MCF 10A (cell line): ENCODE measurements at regions not wholly inside any gene's neighbourhood (a gene's known extent, or its start where the extent isn't known, plus 50 kb on each side); places are given as distances from the start of the nearest gene placed in this dataset.

Experiments used
- BruUV-seq: library from RNA; stranded (reverse); fragments of 400-500 nt; replicated peaks from 2 replicates; lab custom pipeline; 2021; lab: Mats Ljungman, UMichigan
- CTCF ChIA-PET: fragments of 300-600 bp; sonication (Branson Sonifier 250); formaldehyde crosslinking; extraction: SDS; loops from one replicate; lab custom pipeline; 2021; ENCODE audit warnings: antibody characterized with exemption, inconsistent platforms; lab: Yijun Ruan, JAX
- POLR2A ChIA-PET: fragments of 300-600, 350-650 bp; sonication (Branson Sonifier 250); formaldehyde crosslinking; extraction: SDS; loops from one replicate; lab custom pipeline; 2020; ENCODE audit warnings: antibody characterized with exemption, inconsistent platforms; lab: Yijun Ruan, JAX
- DNase-seq: peaks from one replicate; pipeline ENCODE4 v3.0.0-alpha.2; 2018; ENCODE audit not compliant: unreplicated experiment
- H3K27ac Mint-ChIP-seq: one replicate; pipeline ENCODE4 v1.8.0; 2022; ENCODE audit warnings: mild to moderate bottlenecking, low read depth, mixed read lengths; ENCODE audit not compliant: unreplicated experiment
- H3K27me3 Mint-ChIP-seq: one replicate; pipeline ENCODE4 v1.8.0; 2022; ENCODE audit warnings: mixed read lengths; ENCODE audit not compliant: insufficient read depth, unreplicated experiment
- H3K36me3 Mint-ChIP-seq: one replicate; pipeline ENCODE4 v1.8.0; 2022; ENCODE audit warnings: mild to moderate bottlenecking, moderate library complexity, mixed read lengths; ENCODE audit not compliant: insufficient read depth, unreplicated experiment
- H3K4me1 Mint-ChIP-seq: one replicate; pipeline ENCODE4 v1.8.0; 2022; ENCODE audit warnings: mixed read lengths; ENCODE audit not compliant: insufficient read depth, unreplicated experiment
- H3K4me3 Mint-ChIP-seq: one replicate; pipeline ENCODE4 v1.8.0; 2022; ENCODE audit warnings: mild to moderate bottlenecking, moderate library complexity, mixed read lengths; ENCODE audit not compliant: unreplicated experiment
- H3K9me3 Mint-ChIP-seq: one replicate; pipeline ENCODE4 v1.8.0; 2022; ENCODE audit warnings: mixed read lengths; ENCODE audit not compliant: unreplicated experiment
- CTCF ChIP-seq: fragments of 200-600 bp; IDR thresholded peaks from one replicate; pipeline ENCODE4 v1.8.0; 2022; ENCODE audit warnings: antibody characterized with exemption, mild to moderate bottlenecking; ENCODE audit not compliant: unreplicated experiment
- intact Hi-C: fragments of 100-400 bp; cut with micrococcal nuclease; formaldehyde crosslinking; loops from 2 replicates; pipeline ENCODE4 v1.14.1; 2022

GRCh38 chr4:173767650-173768049 lies 237.6 kb upstream of the HAND2 start:
- no peak for DNase-seq
- no peak for TF ChIP-seq CTCF
- intact Hi-C loops: no loop called here
- ChIA-PET CTCF (no interaction called here), POLR2A (no interaction called here)
- Mint-ChIP-seq H3K4me1 (no peaks in the 10 kb centered on the region), H3K27ac (no peak overlapping the region), H3K9me3 (no peaks in the 10 kb centered on the region), H3K4me3 (no peak overlapping the region), H3K36me3 (no peaks in the 10 kb centered on the region), H3K27me3 (peaks cover 50% of the 10 kb centered on the region)
- no TSS peak for BruUV-seq

GRCh38 chr4:173766171-173766600 lies 236.2 kb upstream of the HAND2 start:
- no peak overlapping the region for H3K27ac Mint-ChIP-seq
- intact Hi-C loops: no loop called here
- DNase-seq: no peak
- CTCF ChIA-PET: no interaction called here
- no peak overlapping the region for H3K4me3 Mint-ChIP-seq
- POLR2A ChIA-PET: interaction anchor here (0.6 kb wide), 1 partner anchor 458 kb away, joined by 3 read pairs; no protein-coding TSS in a partner anchor
- peaks cover 64% of the 10 kb centered on the region for H3K27me3 Mint-ChIP-seq
- no peaks in the 10 kb centered on the region for H3K36me3 Mint-ChIP-seq
- no peaks in the 10 kb centered on the region for H3K9me3 Mint-ChIP-seq
- TF ChIP-seq CTCF: no peak
- no peaks in the 10 kb centered on the region for H3K4me1 Mint-ChIP-seq
- BruUV-seq: no TSS peak

- H3K4me3 Mint-ChIP-seq: no peak overlapping the region
- H3K36me3 Mint-ChIP-seq: no peaks in the 10 kb centered on the region
- H3K27ac Mint-ChIP-seq: no peak overlapping the region
- H3K9me3 Mint-ChIP-seq: no peaks in the 10 kb centered on the region
- no TSS peak for BruUV-seq
- POLR2A ChIA-PET: interaction anchor here (0.6 kb wide), 1 partner anchor 458 kb away, joined by 3 read pairs; no protein-coding TSS in a partner anchor
- peaks cover 69% of the 10 kb centered on the region for H3K27me3 Mint-ChIP-seq
- intact Hi-C loops: no loop called here
- no peak for TF ChIP-seq CTCF
- CTCF ChIA-PET: no interaction called here
- no peaks in the 10 kb centered on the region for H3K4me1 Mint-ChIP-seq
- DNase-seq: no peak
Measured at GRCh38 chr4:173765751-173766150, 235.7 kb upstream of the HAND2 start.

- H3K27me3 Mint-ChIP-seq: peaks cover 55% of the 10 kb centered on the region
- no peak overlapping the region for H3K4me3 Mint-ChIP-seq
- POLR2A ChIA-PET: no interaction called here
- CTCF ChIA-PET: no interaction called here
- DNase-seq: no peak
- BruUV-seq: no TSS peak
- H3K4me1 Mint-ChIP-seq: no peaks in the 10 kb centered on the region
- no peak overlapping the region for H3K27ac Mint-ChIP-seq
- H3K36me3 Mint-ChIP-seq: no peaks in the 10 kb centered on the region
- intact Hi-C loops: no loop called here
- H3K9me3 Mint-ChIP-seq: no peaks in the 10 kb centered on the region
- no peak for TF ChIP-seq CTCF
Measured at GRCh38 chr4:173763389-173763788, 233.4 kb upstream of the HAND2 start.
